GM23248 (cell line): ENCODE measurements at regions not wholly inside any gene's neighbourhood (a gene's known extent, or its start where the extent isn't known, plus 50 kb on each side); places are given as distances from the start of the nearest gene placed in this dataset.

Source experiments
- EZH2 ChIP-seq: fragments of 200-600 bp; sonication (generic); IDR thresholded peaks from 2 replicates; pipeline ENCODE4 v1.6.1; 2018; ENCODE audit warnings: antibody characterized with exemption, mild to moderate bottlenecking; ENCODE audit not compliant: insufficient read depth, poor library complexity, severe bottlenecking
- EZH2phosphoT487 ChIP-seq: fragments of 200-600 bp; sonication (generic); IDR thresholded peaks from 2 replicates; pipeline ENCODE4 v1.6.1; 2018; ENCODE audit warnings: antibody characterized with exemption, moderate library complexity, mild to moderate bottlenecking, low read depth; ENCODE audit not compliant: insufficient read depth

DNA sequence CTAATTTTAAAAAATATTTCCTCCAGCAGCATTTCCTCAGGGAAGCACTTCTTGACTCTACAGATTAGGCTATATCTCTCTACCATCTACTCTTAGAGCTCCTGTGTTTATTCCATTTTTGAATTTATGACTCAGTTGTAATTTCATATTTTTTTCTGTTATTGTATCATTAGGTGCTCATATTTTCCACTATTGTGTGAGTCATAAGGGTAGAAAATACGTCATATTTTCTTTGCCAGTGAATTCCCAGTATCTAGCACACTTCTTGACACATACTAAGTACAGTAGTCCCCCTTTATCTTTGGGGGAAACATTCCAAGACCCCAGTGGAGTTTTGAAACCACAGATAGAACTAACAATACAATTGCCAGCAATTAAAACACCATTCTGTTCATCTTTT, 431.2 kb downstream of the GASK1B start:
- TF ChIP-seq EZH2 (no peak), EZH2phosphoT487 (no peak)
